Gastrocnemius medialis (tissue), 4 donors: ENCODE measurements at regions not wholly inside any gene's neighbourhood (a gene's known extent, or its start where the extent isn't known, plus 50 kb on each side); places are given as distances from the start of the nearest gene placed in this dataset.

ENCODE experiments used
- POLR2A ChIP-seq, 2 donors: fragments of 450-650 bp; IDR thresholded peaks; one replicate each; pipeline ENCODE4 v1.6.1; 2017; ENCODE audit warnings: antibody characterized with exemption in 2 of 2, mild to moderate bottlenecking in 2 of 2, moderate library complexity in 2 of 2
- TF ChIP-seq, protein P1 (sequence below), 5 experiments: fragments of 450-650 bp in 3 of 5; fragments of 200-600 bp in 2 of 5; sonication (generic) in 2 of 5; IDR thresholded peaks in 4 of 5; conservative IDR thresholded peaks in 1 of 5; 1 replicate in 4 of 5; 2 replicates in 1 of 5; pipeline ENCODE4 v1.5.1; 2016 to 2019; ENCODE audit warnings: antibody characterized with exemption in 5 of 5, mild to moderate bottlenecking in 3 of 5, moderate library complexity in 3 of 5

DNA sequence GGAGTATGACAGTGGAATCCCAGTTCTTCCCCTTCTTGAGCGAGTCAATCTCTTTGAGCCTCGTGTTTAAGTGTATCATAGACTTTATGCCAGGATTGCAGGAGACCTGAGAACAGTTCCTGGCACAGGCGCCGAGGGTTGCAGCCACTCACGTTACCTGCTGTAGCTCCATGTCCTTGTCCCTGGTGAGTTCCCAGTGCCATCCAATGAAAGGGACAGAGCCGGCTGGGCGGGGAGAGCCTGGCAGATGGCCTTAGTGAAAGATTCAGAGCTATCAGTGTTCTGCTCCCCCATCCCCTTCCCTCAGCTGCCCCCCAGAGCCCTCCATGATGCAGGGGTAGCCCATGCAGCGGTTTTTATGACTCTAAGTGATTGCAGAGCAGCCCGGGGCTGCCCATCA lies 554.0 kb downstream of the BNC2 start:
- TF ChIP-seq, protein P1, sequence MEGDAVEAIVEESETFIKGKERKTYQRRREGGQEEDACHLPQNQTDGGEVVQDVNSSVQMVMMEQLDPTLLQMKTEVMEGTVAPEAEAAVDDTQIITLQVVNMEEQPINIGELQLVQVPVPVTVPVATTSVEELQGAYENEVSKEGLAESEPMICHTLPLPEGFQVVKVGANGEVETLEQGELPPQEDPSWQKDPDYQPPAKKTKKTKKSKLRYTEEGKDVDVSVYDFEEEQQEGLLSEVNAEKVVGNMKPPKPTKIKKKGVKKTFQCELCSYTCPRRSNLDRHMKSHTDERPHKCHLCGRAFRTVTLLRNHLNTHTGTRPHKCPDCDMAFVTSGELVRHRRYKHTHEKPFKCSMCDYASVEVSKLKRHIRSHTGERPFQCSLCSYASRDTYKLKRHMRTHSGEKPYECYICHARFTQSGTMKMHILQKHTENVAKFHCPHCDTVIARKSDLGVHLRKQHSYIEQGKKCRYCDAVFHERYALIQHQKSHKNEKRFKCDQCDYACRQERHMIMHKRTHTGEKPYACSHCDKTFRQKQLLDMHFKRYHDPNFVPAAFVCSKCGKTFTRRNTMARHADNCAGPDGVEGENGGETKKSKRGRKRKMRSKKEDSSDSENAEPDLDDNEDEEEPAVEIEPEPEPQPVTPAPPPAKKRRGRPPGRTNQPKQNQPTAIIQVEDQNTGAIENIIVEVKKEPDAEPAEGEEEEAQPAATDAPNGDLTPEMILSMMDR (IDR thresholded peaks at IDR 0.05 in 4 of 5, conservative IDR thresholded peaks at IDR 0.05 in 1 of 5) = no peak
- TF ChIP-seq POLR2A (IDR thresholded peaks at IDR 0.05) = no peak
